Gastroesophageal sphincter (tissue), 3 donors: ENCODE measurements at regions not wholly inside any gene's neighbourhood (a gene's known extent, or its start where the extent isn't known, plus 50 kb on each side); places are given as distances from the start of the nearest gene placed in this dataset.

ENCODE experiments used
- EP300 ChIP-seq: sonication (generic); formaldehyde crosslinking; IDR thresholded peaks from one replicate; pipeline ENCODE4 v1.6.1; 2017; ENCODE audit warnings: antibody characterized with exemption, mild to moderate bottlenecking
- POLR2A ChIP-seq, 2 donors: fragments of 450-650 bp; IDR thresholded peaks; one replicate each; pipeline ENCODE4 v1.6.1; 2017; ENCODE audit warnings: antibody characterized with exemption in 2 of 2, mild to moderate bottlenecking in 2 of 2, moderate library complexity in 1 of 2
- TF ChIP-seq, protein P1 (sequence below), 4 experiments: fragments of 200-600 bp in 2 of 4; fragments of 450-650 bp in 2 of 4; sonication (generic) in 1 of 4; IDR thresholded peaks; one replicate each; pipeline ENCODE4 v1.5.1; 2017 to 2019; ENCODE audit warnings: antibody characterized with exemption in 4 of 4, mild to moderate bottlenecking in 2 of 4, moderate library complexity in 2 of 4

DNA sequence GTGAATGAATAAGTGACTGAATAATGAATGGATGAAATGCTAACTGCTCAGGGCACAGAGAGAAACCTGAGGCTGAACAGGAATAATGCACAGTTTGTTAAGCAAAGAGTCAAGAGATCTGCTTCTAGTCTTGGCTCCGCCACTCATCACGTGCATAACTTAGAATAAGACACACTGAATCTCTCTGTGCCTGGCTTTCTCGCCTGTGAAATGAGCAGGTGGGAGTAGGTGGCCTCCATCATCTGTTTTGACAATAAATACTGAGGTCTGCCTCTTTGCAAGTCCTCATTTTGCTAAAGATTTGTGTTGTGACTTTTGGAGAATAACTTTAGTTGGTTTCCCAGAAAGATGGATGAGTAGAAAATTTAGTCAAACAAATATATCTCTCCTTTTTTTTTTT lies 318.0 kb downstream of the FBXW7 start:
- TF ChIP-seq, protein P1, sequence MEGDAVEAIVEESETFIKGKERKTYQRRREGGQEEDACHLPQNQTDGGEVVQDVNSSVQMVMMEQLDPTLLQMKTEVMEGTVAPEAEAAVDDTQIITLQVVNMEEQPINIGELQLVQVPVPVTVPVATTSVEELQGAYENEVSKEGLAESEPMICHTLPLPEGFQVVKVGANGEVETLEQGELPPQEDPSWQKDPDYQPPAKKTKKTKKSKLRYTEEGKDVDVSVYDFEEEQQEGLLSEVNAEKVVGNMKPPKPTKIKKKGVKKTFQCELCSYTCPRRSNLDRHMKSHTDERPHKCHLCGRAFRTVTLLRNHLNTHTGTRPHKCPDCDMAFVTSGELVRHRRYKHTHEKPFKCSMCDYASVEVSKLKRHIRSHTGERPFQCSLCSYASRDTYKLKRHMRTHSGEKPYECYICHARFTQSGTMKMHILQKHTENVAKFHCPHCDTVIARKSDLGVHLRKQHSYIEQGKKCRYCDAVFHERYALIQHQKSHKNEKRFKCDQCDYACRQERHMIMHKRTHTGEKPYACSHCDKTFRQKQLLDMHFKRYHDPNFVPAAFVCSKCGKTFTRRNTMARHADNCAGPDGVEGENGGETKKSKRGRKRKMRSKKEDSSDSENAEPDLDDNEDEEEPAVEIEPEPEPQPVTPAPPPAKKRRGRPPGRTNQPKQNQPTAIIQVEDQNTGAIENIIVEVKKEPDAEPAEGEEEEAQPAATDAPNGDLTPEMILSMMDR (IDR thresholded peaks at IDR 0.05) = no peak
- no peak for TF ChIP-seq POLR2A (IDR thresholded peaks at IDR 0.05)
- TF ChIP-seq EP300 = no peak
